GM19324 (cell line): ENCODE measurements at regions not wholly inside any gene's neighbourhood (a gene's known extent, or its start where the extent isn't known, plus 50 kb on each side); places are given as distances from the start of the nearest gene placed in this dataset.

Experiments used
- ATAC-seq: cut with Tn5 transposase; IDR thresholded peaks from one replicate; pipeline ENCODE4 v1.9.1; 2021; ENCODE audit warnings: mild to moderate bottlenecking, moderate library complexity; ENCODE audit not compliant: unreplicated experiment, low FRiP score

DNA sequence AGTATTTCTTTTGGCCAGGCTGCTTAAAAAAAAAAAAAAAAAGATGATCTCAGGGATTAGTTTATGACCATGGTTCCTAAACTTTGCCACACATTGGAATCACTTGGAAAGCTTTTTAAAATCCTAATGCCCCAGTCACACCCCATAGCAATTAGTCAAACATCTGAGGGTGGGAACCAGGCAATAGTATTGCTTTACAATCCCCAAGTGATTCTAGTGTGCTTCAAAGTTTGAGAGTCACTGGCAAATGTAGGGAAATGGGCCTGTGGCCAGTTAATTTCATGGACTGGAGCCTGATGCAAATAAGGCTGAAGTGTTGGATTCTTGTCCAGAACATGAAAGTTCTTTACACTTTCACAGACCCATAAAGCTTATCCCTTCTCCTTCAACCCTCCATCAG, 374.6 kb upstream of the ESRRG start:
- no peak for ATAC-seq

GRCh38 chr1:217096200-217096599, 373.0 kb upstream of the ESRRG start:
- ATAC-seq = no peak

- ATAC-seq = no peak
These were observed 371.9 kb upstream of the ESRRG start for GRCh38 chr1:217095050-217095622.

GRCh38 chr1:217091561-217091960, 368.3 kb upstream of the ESRRG start:
- ATAC-seq = no peak

- no peak for ATAC-seq
These were observed 367.1 kb upstream of the ESRRG start for GRCh38 chr1:217090060-217090911.

- ATAC-seq = no peak
These were observed 366.3 kb upstream of the ESRRG start for GRCh38 chr1:217089361-217090014.

DNA sequence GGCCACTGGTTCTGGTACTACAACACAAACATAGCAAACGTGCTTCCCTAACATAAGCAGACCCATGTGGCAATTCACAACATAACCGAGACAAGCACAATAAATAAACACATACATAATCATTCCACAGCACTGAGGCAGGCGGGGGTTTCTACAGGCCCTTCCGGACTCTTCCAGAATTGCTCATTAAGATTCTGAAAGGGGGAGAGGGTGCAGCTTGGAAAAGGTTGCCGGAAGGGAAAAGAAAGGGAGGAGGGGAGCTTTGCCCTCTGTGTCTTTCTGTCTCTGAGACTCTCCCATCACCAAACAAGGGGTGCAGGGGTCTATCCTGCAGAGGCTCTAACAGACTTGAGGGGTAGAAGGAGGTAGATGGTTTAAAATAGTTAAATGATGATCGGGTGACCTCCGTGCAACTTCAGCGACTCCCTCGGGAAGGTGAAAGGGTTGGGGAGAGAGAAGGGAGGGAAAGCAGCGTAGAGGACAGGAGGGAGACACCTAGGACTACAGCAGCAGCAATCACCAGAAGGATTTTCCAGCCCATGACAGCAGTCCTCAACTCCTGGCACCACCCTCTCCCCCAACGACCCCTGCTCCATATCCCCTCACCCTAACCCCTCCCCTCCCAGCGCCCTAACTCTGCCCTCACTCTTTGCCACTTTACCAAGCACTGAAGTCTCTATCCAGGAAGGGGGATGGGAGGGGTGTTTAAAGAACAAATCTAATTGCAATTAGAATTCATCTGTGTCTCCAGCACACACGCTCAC, 365.5 kb upstream of the ESRRG start:
- no peak for ATAC-seq

GRCh38 chr1:217088011-217088410, 364.8 kb upstream of the ESRRG start:
- no peak for ATAC-seq

DNA sequence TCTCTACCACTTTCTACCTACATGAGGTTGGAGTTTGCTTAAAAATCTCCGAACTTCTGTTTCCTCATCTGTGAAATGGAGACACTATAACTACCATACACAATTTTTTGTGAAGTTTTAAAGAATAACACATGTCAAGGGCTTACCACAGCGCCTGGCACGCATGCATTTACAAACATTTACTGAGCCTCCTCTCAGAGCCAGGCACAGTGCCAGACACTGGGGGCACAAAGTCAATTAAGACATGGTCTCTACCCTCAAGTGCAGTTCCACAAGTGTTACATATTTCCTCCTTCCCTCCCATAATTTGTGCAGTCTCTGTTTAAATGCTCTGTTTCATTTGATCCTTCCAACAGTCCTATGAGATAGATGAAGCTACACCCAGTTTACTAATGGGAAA, 356.4 kb upstream of the ESRRG start:
- ATAC-seq = no peak

GRCh38 chr1:217078959-217079358, 355.7 kb upstream of the ESRRG start:
- no peak for ATAC-seq

DNA sequence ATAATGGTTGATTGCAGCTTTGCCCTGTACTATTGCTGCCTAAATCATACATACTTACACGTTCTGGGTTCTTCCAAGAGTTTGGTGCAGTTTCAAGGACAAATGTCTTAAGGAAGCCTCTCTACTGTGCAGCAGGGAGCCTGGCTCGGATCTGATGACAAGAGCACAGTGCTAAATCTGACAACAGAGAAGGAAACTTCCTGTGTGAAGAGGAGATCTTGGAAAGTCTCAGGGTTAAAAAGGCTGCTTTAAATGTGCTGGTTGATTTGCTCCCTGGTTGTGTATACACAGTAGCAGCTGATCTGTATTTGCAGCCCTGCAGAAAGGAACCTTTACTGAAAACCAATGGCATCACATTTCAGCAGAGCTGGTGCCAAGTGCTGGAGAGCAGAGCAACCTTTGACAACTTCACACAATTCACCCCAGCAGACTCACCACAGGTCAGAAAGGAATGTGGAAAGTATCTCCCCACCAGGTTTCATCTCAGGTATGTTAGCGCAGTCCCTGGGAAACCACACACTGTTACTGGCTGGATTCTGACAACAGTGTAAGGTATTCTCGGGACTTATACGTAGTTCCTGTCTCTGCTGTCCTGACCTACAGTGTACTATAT, 355.0 kb upstream of the ESRRG start:
- no peak for ATAC-seq

DNA sequence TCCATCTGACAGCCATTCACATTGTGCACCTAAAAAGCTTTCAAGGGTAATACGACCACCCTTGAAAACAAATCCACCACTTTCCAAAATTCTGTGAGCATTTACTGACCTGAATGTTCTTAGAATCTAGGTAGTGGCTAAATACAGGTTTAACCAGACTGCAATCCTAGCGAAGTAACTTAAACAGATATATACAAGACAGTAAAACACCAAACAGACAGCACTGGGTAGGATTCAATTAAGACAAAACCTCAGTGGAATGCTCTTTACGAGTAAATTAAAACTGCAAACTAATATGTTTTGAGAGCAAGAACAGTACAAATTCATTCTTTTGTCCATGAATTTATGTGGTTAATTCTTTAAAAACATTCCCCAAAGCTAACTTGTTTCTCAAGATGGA, 354.2 kb upstream of the ESRRG start:
- ATAC-seq = no peak

GRCh38 chr1:217076902-217077301, 353.7 kb upstream of the ESRRG start:
- no peak for ATAC-seq

GRCh38 chr1:217072926-217073325, 349.7 kb upstream of the ESRRG start:
- no peak for ATAC-seq

DNA sequence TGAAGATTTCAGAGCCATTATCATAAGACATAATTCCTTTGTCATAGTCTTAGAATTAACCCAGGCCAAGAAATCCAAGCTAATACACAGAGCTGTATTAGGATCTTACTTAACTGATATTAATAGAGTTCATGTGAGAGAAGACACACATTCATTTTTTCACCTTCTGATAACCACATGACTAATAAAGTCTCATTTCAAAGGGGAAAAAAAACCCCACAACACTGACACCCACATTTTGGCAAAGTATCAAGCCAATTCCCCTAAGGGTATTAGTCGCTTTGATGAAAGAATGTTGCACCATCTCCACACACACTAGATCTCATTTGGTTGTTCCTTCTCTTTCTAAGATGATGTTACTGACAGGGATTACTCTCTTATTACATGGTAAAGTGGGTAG, 344.4 kb upstream of the ESRRG start:
- ATAC-seq = no peak

DNA sequence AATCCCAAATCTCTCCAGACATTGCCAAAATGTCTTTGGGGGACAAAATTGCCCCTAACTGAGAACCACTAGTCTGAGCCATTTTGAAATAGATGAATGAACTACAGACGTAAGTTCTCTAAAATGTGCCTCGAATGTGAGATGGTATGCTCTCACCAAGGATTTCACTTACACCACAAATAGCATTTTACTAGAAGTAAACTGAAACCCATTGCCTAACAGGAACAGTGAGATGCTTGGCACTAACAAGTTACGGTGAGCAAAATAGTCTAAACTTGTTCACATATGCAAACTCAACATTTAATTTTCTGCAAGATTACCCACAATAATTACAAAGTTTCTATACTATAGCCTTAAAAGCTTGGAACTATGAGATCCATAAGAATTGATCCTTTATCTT, 343.6 kb upstream of the ESRRG start:
- ATAC-seq = no peak

DNA sequence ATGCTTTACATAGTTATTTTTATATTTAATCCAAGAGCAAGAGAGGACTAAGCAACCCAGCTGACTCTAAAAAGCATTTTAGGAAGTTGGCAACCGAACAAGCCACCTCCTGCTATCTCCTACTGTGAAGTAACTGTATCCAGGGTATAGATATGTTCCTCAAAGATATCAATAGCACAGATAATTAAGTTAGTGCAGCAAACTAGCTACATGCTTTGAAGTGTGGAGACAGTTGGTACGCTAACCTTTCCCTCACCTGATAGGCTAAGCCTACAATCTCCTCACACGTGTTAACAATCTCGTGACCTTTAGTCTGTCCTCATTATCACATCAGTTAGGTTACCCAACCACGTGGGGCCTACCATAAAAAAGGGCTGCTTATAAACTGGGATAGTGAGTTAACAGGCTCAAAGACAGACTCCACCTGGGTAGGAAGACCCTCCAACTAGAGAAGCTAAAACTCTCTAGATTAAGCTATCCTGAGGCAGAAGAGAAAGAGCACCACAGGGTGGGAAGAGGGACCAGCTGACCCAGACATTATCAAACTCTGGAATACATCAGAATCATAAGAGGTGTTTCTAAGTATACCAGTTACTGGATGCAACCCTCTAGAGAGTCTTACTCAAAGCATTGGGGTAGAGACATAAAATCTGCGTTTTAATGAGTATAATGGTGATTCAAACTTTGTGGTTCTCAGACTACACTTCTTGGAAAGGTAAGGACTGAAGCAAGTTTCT, 340.1 kb upstream of the ESRRG start:
- ATAC-seq = no peak

DNA sequence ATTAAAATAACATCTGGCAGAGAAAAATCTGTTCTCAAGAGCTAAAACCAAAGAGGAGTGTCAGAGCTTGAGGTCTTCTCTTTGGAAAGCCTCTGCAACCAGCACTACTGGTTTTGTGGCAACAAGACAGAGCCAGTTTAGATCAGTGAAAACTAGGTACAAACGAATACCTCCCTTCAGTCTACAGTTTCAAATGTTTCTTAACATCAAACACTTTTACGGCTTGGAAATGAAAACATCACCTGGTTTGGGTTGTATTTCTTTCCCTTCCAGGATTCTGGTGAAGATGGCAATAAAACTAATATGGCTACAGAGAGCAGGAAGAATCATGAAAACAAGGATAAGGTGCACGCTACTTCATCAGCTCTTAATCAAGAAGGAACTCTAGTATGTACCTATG, 339.4 kb upstream of the ESRRG start:
- no peak for ATAC-seq

GRCh38 chr1:217059401-217059800, 336.2 kb upstream of the ESRRG start:
- no peak for ATAC-seq

DNA sequence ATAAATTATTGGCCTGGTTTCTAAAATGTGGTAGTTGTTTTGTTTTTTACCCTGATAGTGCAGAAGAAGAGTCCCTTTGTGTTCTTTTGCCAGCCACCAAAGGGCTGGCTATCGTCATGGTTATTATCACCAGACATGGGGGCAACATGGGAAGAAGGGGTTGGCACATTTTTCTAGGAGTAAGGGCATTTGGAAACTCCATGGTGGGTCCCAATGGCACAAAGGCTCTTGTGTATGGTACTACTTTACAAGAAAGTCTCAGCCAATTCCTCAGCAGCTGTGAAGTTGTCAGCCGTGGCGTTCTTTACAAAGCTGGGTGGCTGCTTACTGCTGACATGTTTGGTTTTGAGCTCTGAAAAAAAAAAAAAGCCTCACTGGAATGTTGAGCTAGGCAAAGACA, 330.4 kb upstream of the ESRRG start:
- ATAC-seq = no peak
